ENCODE measurements at regions not wholly inside any gene's neighbourhood (a gene's known extent, or its start where the extent isn't known, plus 50 kb on each side); places are given as distances from the start of the nearest gene placed in this dataset.

DNA sequence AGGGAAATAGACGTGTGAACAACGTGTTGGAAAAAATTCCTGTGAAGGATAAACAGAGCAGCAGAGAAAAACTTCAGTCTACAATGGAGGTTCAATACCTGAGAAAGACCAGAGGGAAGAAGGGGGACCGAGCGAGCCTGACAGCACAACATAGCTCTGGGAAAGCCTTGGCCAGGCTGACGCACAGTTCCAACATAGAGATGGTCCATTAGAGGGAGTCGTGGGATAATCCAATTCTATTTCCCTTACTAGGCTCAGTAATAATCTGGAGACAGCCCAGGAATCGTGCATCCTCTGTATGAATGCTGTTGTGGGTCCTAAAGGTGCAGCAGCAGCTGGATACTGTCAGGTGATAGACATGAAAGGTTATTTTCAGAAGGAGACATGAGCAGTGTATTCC is 370.8 kb upstream of the BTBD3 start:
- no peak overlapping the region for H3K4me3 ChIP-seq (ENCODE audit: low read depth, low read length)
- TF ChIP-seq, protein P1, sequence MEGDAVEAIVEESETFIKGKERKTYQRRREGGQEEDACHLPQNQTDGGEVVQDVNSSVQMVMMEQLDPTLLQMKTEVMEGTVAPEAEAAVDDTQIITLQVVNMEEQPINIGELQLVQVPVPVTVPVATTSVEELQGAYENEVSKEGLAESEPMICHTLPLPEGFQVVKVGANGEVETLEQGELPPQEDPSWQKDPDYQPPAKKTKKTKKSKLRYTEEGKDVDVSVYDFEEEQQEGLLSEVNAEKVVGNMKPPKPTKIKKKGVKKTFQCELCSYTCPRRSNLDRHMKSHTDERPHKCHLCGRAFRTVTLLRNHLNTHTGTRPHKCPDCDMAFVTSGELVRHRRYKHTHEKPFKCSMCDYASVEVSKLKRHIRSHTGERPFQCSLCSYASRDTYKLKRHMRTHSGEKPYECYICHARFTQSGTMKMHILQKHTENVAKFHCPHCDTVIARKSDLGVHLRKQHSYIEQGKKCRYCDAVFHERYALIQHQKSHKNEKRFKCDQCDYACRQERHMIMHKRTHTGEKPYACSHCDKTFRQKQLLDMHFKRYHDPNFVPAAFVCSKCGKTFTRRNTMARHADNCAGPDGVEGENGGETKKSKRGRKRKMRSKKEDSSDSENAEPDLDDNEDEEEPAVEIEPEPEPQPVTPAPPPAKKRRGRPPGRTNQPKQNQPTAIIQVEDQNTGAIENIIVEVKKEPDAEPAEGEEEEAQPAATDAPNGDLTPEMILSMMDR (conservative IDR thresholded peaks at IDR 0.05; ENCODE audit: low read depth, low read length) = no peak

DNA sequence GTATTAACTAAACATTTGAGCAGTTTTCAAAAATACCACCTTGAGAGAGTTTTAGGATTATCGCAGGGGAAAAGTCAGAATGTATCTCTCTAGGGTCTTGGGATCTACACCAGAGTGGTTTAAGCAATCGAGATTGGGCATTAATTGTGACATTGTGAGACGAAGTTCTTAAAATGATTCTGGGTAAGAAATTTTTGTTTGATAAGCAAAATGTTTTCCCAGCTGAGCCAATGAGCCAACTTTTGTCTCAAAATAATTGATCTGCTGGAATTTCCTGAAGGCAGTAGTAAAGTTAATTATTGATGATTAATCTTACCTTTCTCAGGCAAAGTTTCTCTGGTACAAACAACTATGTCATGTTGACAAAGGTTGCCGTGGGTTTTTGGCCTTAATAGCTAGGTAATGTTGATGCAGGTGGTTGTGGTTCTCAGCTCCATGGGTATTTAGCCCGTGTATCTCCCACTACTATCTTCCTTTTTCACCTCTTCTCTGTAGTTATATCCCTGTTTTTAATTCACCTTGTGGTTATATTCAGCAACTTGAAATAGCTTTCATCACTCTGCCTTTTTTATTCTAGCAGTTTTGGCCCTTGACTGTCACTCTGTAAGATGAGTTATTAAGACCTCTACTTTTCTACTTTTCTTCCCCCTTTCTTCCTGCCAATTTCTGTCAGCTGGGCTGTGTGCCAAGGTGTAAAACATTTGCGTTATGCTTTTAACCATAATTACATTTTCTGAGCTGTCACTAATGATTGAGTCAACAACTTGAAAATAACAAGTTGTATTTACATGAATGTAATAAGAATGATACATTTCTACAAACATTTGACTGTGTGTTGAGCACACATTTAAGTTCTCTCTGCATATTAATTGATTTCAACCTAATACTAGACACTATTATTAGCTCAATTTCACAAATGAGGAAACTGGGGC is 368.3 kb upstream of the BTBD3 start:
- TF ChIP-seq, protein P1 (conservative IDR thresholded peaks at IDR 0.05; ENCODE audit: low read depth, low read length) = no peak
- no peak for DNase-seq (ENCODE audit: low read depth)
- H3K4me3 ChIP-seq (ENCODE audit: low read depth, low read length) = no peak overlapping the region

More for the DNA sequence above, 370.8 kb upstream of the BTBD3 start:
- no peak for DNase-seq (ENCODE audit: low read depth)

DNA sequence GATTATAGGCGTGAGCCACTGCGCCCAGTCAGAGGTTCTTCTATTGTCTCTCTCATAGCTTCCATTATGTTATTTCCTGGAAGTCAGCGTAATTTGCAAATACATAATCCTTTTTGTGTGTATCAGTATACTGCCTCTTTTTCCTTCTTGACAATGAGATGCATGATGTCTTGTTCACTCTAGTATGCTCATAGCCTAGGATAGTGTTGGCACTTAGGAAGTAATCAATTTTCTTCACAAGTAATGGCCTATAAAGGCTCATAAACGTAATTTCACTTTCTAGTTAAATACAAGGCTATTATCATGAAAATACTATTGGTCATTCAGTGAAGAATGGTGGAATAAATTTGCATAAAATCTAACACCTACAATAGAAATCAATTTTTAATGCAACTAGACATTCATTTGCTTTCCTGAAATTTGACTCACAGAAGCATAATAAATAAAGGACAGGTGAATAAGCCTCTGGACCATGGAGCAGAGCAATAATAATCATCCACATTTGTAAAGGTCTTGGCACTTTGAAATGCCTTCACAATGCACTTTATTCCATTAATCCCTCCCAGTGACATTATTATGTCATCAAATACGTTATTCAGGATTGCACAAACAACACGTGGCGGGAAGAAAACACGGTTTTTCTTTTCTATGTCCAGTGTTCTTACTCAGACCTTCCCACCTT is 366.9 kb upstream of the BTBD3 start:
- no peak for DNase-seq (ENCODE audit: low read depth)
- no peak overlapping the region for H3K4me3 ChIP-seq (ENCODE audit: low read depth, low read length)
- TF ChIP-seq, protein P1 (conservative IDR thresholded peaks at IDR 0.05; ENCODE audit: low read depth, low read length) = no peak

DNA sequence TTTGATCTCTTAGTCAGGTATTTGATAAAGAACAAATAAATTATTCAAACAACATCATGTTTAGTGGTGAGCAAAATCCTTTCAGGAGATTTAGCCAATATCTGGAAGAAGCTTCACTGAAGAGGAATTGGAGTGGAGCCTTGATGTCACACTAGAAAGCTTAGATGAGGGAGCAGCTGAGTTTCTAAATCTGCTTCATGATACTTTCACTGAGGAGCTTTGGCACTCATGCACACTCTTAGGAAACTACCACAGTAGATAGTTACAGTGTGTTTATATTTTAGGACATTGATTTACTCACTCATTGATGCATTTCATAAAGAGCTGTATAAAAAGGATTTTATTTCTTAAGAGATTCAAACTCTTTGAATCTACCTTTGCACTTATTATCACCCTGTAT is 366.2 kb upstream of the BTBD3 start:
- TF ChIP-seq, protein P1 (conservative IDR thresholded peaks at IDR 0.05; ENCODE audit: low read depth, low read length) = no peak
- H3K4me3 ChIP-seq (ENCODE audit: low read depth, low read length) = no peak overlapping the region
- DNase-seq (ENCODE audit: low read depth) = no peak

DNA sequence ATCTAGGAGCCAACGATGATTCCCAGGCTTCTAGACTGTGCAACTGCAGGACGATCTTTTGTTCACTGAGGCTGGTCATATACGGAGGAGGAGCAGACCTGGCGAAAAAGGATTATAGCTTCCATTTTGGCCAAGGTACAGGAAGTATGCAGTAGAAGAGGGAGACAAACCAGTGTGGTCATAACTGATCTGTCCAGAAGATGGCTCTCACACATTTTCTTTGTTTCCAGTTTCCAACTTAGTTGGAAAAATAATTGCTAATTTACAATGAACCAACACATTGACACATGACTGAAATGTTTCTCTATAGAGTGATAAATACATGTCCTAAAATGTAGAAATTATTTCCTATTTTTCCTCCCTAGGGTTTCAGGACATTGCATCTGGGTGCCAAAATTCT is 364.1 kb upstream of the BTBD3 start:
- DNase-seq (ENCODE audit: low read depth) = no peak
- no peak overlapping the region for H3K4me3 ChIP-seq (ENCODE audit: low read depth, low read length)
- TF ChIP-seq, protein P1 (conservative IDR thresholded peaks at IDR 0.05; ENCODE audit: low read depth, low read length) = peak; percentile 62

DNA sequence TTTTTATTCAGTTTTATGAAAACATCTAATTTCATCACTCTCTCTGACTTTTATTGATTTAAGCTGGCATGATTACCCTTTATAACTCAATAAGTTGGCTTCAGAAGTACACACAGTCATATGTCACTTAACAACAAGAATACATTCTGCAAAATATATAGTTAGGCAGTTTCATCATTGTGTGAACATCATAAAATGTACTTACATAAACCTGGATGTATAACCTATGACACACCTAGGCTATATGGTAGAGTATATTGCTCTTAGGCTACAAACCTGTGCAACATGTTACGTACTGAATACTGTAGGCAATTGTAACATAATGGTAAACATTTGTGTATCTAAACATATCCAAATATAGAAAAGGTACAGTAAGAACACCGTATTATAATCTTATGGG is 362.2 kb upstream of the BTBD3 start:
- TF ChIP-seq, protein P1 (conservative IDR thresholded peaks at IDR 0.05; ENCODE audit: low read depth, low read length) = no peak
- H3K4me3 ChIP-seq (ENCODE audit: low read depth, low read length) = no peak overlapping the region
- no peak for DNase-seq (ENCODE audit: low read depth)
